Left hindlimb (tissue), 1 donor: ENCODE measurements at regions not wholly inside any gene's neighbourhood (a gene's known extent, or its start where the extent isn't known, plus 50 kb on each side); places are given as distances from the start of the nearest gene placed in this dataset.

Experiments
- DNase-seq: peaks from one replicate; pipeline ENCODE4 v3.0.0-alpha.2; 2018

GRCh38 chr11:135075740-135076139, 663.7 kb upstream of the B3GAT1 start:
- no peak for DNase-seq

- DNase-seq: no peak
These were observed 662.5 kb upstream of the B3GAT1 start for GRCh38 chr11:135074397-135074998.

GRCh38 chr11:135073870-135074269, 661.8 kb upstream of the B3GAT1 start:
- no peak for DNase-seq

- DNase-seq: no peak
These were observed 661.3 kb upstream of the B3GAT1 start for GRCh38 chr11:135073381-135073780.

- DNase-seq: no peak
These were observed 657.8 kb upstream of the B3GAT1 start for GRCh38 chr11:135069890-135070289.

- no peak for DNase-seq
These were observed 657.0 kb upstream of the B3GAT1 start for GRCh38 chr11:135069063-135069462.

- no peak for DNase-seq
These were observed 651.0 kb upstream of the B3GAT1 start for GRCh38 chr11:135062994-135063393.

GRCh38 chr11:135061166-135061565, 649.1 kb upstream of the B3GAT1 start:
- DNase-seq: no peak

GRCh38 chr11:135046986-135047385, 634.9 kb upstream of the B3GAT1 start:
- DNase-seq: no peak

GRCh38 chr11:135046556-135046955, 634.5 kb upstream of the B3GAT1 start:
- no peak for DNase-seq

- DNase-seq: no peak
These were observed 631.4 kb upstream of the B3GAT1 start for GRCh38 chr11:135043434-135043833.

GRCh38 chr11:135037828-135038227, 625.8 kb upstream of the B3GAT1 start:
- no peak for DNase-seq

GRCh38 chr11:135036488-135037297, 624.7 kb upstream of the B3GAT1 start:
- DNase-seq: no peak

GRCh38 chr11:135035282-135035681, 623.2 kb upstream of the B3GAT1 start:
- DNase-seq: no peak

GRCh38 chr11:135033540-135033939, 621.5 kb upstream of the B3GAT1 start:
- DNase-seq: no peak

- DNase-seq: no peak
These were observed 619.4 kb upstream of the B3GAT1 start for GRCh38 chr11:135031205-135031989.

- no peak for DNase-seq
These were observed 615.4 kb upstream of the B3GAT1 start for GRCh38 chr11:135027461-135027860.

GRCh38 chr11:135023499-135023898, 611.5 kb upstream of the B3GAT1 start:
- DNase-seq: no peak

GRCh38 chr11:135022454-135022853, 610.4 kb upstream of the B3GAT1 start:
- no peak for DNase-seq

GRCh38 chr11:135019899-135020298, 607.9 kb upstream of the B3GAT1 start:
- DNase-seq: no peak

- no peak for DNase-seq
These were observed 607.4 kb upstream of the B3GAT1 start for GRCh38 chr11:135019343-135019871.

- DNase-seq: no peak
These were observed 605.3 kb upstream of the B3GAT1 start for GRCh38 chr11:135017296-135017695.

GRCh38 chr11:135015966-135016365, 603.9 kb upstream of the B3GAT1 start:
- DNase-seq: no peak
